Smooth muscle cell of the brain vasculature (primary cell): ENCODE measurements at regions not wholly inside any gene's neighbourhood (a gene's known extent, or its start where the extent isn't known, plus 50 kb on each side); places are given as distances from the start of the nearest gene placed in this dataset.
"Not testable (repeated sequence)": the region's sequence is repeated elsewhere in the genome, so short reads cannot be mapped to it uniquely, and the experiment has no call there.

Experiments used
- DNase-seq: peaks from one replicate; pipeline ENCODE4 v3.0.0-alpha.2; 2012; ENCODE audit warnings: low read depth, low spot score

- no peak for DNase-seq
Measured at GRCh38 chr6:2378046-2378657, 132.7 kb upstream of the GMDS start.

- no peak for DNase-seq
Measured at GRCh38 chr6:2376429-2377355, 131.3 kb upstream of the GMDS start.

- no peak for DNase-seq
Measured at GRCh38 chr6:2375443-2375842, 130.0 kb upstream of the GMDS start.

GRCh38 chr6:2369606-2370005, 124.2 kb upstream of the GMDS start:
- DNase-seq = no peak

GRCh38 chr6:2363211-2363610, 117.8 kb upstream of the GMDS start:
- no peak for DNase-seq

GRCh38 chr6:2361195-2361594, 115.8 kb upstream of the GMDS start:
- DNase-seq = no peak

GRCh38 chr6:2360716-2361115, 115.3 kb upstream of the GMDS start:
- no peak for DNase-seq

- DNase-seq = no peak
Measured at GRCh38 chr6:2360126-2360525, 114.7 kb upstream of the GMDS start.

GRCh38 chr6:2355150-2355549, 109.7 kb upstream of the GMDS start:
- no peak for DNase-seq

GRCh38 chr6:2354138-2354491, 108.7 kb upstream of the GMDS start:
- DNase-seq = no peak

GRCh38 chr6:2353412-2354137, 108.2 kb upstream of the GMDS start:
- peak; percentile 63 for DNase-seq

- no peak for DNase-seq
Measured at GRCh38 chr6:2351807-2352431, 106.5 kb upstream of the GMDS start.

- no peak for DNase-seq
Measured at GRCh38 chr6:2351090-2351489, 105.7 kb upstream of the GMDS start.

- DNase-seq = no peak
Measured at GRCh38 chr6:2346078-2346477, 100.7 kb upstream of the GMDS start.

- DNase-seq = no peak
Measured at GRCh38 chr6:2344319-2344905, 99.0 kb upstream of the GMDS start.

GRCh38 chr6:2327591-2327990, 82.2 kb upstream of the GMDS start:
- no peak for DNase-seq

- no peak for DNase-seq
Measured at GRCh38 chr6:2324166-2324953, 79.0 kb upstream of the GMDS start.

- DNase-seq = not testable (repeated sequence)
Measured at GRCh38 chr6:2317498-2317897, 72.1 kb upstream of the GMDS start.

- DNase-seq = no peak
Measured at GRCh38 chr6:2314641-2315040, 69.2 kb upstream of the GMDS start.

- no peak for DNase-seq
Measured at GRCh38 chr6:2310042-2310441, 64.6 kb upstream of the GMDS start.

GRCh38 chr6:2309122-2309521, 63.7 kb upstream of the GMDS start:
- no peak for DNase-seq
